A673 (cell line): ENCODE measurements at regions not wholly inside any gene's neighbourhood (a gene's known extent, or its start where the extent isn't known, plus 50 kb on each side); places are given as distances from the start of the nearest gene placed in this dataset.
"Not testable (repeated sequence)": the region's sequence is repeated elsewhere in the genome, so short reads cannot be mapped to it uniquely, and the experiment has no call there.

Experiments used
- EZH2 ChIP-seq: fragments of 200-600 bp; sonication (generic); IDR thresholded peaks from 2 replicates; pipeline ENCODE4 v1.6.1; 2017; ENCODE audit warnings: borderline replicate concordance, low read depth, mild to moderate bottlenecking, mixed read lengths, antibody characterized with exemption, low read length; ENCODE audit not compliant: poor library complexity, severe bottlenecking
- TF ChIP-seq, protein P1 (sequence below): fragments of 300-800, 200-600 bp; sonication (generic); conservative IDR thresholded peaks from 2 replicates; pipeline ENCODE4 v1.5.1; 2017; ENCODE audit warnings: low read depth, mild to moderate bottlenecking, antibody characterized with exemption, low read length, moderate library complexity, mixed read lengths

GRCh38 chr17:20678424-20678823 lies 98.9 kb downstream of the CDRT15L2 start:
- TF ChIP-seq, protein P1, sequence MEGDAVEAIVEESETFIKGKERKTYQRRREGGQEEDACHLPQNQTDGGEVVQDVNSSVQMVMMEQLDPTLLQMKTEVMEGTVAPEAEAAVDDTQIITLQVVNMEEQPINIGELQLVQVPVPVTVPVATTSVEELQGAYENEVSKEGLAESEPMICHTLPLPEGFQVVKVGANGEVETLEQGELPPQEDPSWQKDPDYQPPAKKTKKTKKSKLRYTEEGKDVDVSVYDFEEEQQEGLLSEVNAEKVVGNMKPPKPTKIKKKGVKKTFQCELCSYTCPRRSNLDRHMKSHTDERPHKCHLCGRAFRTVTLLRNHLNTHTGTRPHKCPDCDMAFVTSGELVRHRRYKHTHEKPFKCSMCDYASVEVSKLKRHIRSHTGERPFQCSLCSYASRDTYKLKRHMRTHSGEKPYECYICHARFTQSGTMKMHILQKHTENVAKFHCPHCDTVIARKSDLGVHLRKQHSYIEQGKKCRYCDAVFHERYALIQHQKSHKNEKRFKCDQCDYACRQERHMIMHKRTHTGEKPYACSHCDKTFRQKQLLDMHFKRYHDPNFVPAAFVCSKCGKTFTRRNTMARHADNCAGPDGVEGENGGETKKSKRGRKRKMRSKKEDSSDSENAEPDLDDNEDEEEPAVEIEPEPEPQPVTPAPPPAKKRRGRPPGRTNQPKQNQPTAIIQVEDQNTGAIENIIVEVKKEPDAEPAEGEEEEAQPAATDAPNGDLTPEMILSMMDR: not testable (repeated sequence)
- not testable (repeated sequence) for TF ChIP-seq EZH2
